ENCODE measurements at regions not wholly inside any gene's neighbourhood (a gene's known extent, or its start where the extent isn't known, plus 50 kb on each side); places are given as distances from the start of the nearest gene placed in this dataset.

DNA sequence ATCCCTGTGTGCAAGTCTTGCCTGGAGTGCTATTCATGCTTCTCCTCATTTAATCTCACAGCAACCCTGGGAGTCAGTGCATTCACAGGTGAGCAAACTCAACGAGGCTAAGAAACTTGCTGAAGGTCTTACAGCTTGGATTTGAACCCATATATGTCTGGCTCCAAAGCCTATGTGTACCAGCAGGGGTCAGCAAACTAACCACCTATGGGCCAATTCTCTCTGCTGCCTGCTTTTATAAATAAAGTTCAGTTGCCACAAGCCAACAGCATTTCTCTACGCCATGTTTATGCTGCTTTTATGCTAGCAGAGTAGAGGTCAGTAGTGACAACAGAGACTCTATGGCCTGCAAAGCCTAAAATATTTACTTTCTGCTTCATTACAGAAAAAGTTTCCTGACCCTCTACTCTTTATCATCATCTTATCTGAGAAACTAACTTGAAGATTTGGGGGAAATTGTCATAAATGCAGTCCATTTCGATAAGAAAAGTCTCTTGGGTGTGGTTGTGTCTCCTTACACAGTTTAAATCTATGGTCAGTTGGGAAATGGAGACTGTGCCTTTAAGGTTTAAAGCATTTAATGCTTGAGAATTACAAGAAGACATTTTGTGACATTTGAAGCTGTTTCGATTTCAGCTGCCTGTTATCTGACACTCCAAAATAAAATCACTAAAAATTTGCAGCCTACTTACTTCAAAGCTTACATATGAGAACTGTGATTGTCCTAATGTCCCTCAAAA is 137.7 kb downstream of the PRELID2 start:
- DNase-seq (ENCODE audit: low read depth, low spot score), result peak; percentile 1

DNA sequence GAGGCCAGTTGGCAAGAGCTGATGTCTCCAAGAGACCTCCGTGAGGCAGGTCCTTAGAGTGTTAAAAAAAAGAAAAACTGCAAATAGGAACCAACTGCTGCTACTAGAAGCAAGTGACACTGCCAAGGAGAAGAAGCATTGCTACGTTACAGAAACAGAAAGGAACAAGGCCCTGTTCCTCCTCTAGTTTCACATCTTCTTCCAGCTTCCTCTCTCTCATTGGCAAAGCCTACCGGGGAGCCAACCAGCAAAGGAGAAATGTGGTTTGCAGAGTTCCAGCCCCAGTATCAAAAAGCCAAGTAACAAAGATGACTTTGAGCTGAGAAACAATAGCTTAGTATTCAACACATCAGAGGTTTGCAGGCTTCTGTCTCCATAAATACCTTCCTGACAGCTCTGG is 145.9 kb downstream of the PRELID2 start:
- no peak for DNase-seq (ENCODE audit: low read depth, low spot score)
- Histone ChIP-seq H3K27me3 (ENCODE audit: control insufficient read depth, insufficient read depth, low read length) (no peaks in the 10 kb centered on the region), H3K4me3 (ENCODE audit: low read depth, low read length) (no peak overlapping the region), H3K27ac (ENCODE audit: low read depth, low read length) (no peak overlapping the region), H3K9me3 (ENCODE audit: control insufficient read depth, insufficient read depth, low read length) (no peaks in the 10 kb centered on the region)
- no peak for TF ChIP-seq CTCF (IDR thresholded peaks at IDR 0.05; ENCODE audit: low read depth, low read length)
- ChIA-PET CTCF (interaction anchor here (1.2 to 1.9 kb wide), 2 partner anchors 8 to 136 kb away, joined by 5 to 8 read pairs; no protein-coding TSS in a partner anchor), POLR2A (no interaction called here)

More for the DNA sequence above, 137.7 kb downstream of the PRELID2 start:
- TF ChIP-seq CTCF (IDR thresholded peaks at IDR 0.05; ENCODE audit: low read depth, low read length), result peak; percentile 61
- Histone ChIP-seq H3K27ac (ENCODE audit: low read depth, low read length) (no peak overlapping the region), H3K4me3 (ENCODE audit: low read depth, low read length) (no peak overlapping the region), H3K9me3 (ENCODE audit: control insufficient read depth, insufficient read depth, low read length) (no peaks in the 10 kb centered on the region), H3K27me3 (ENCODE audit: control insufficient read depth, insufficient read depth, low read length) (no peaks in the 10 kb centered on the region)
- CTCF ChIA-PET, result interaction anchor here (0.5 to 2.0 kb wide), 18 partner anchors 8 to 433 kb away, joined by 3 to 11 read pairs (median 5); no protein-coding TSS in a partner anchor
- POLR2A ChIA-PET, result no interaction called here

DNA sequence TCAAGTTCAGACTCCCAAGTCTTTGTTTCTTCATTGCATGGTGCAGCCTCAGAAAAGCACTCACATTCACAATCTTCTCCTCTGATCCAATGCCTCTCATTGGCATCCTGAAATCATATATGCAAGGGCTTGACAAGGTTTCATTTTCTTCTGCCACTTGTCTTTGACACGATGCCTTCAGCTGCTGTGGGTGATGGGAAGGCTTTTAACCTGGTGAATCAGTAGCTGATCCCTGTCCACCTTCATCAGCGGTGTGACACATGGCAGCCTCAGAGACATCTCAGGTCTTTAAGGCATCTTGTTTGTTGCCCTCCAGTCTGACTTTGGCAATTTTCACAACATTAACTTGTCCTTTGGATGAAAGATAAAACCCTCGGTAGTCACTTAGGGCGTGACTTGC is 147.2 kb downstream of the PRELID2 start:
- Histone ChIP-seq H3K27ac (ENCODE audit: low read depth, low read length) (no peak overlapping the region), H3K9me3 (ENCODE audit: control insufficient read depth, insufficient read depth, low read length) (no peaks in the 10 kb centered on the region), H3K27me3 (ENCODE audit: control insufficient read depth, insufficient read depth, low read length) (no peaks in the 10 kb centered on the region), H3K4me3 (ENCODE audit: low read depth, low read length) (no peak overlapping the region)
- POLR2A ChIA-PET, result no interaction called here
- DNase-seq (ENCODE audit: low read depth, low spot score), result no peak
- CTCF ChIA-PET, result no interaction called here
- TF ChIP-seq CTCF (IDR thresholded peaks at IDR 0.05; ENCODE audit: low read depth, low read length), result no peak

GRCh38 chr5:145685417-145685816 is 149.7 kb downstream of the PRELID2 start:
- POLR2A ChIA-PET, result no interaction called here
- Histone ChIP-seq H3K27ac (ENCODE audit: low read depth, low read length) (no peak overlapping the region), H3K4me3 (ENCODE audit: low read depth, low read length) (no peak overlapping the region), H3K9me3 (ENCODE audit: control insufficient read depth, insufficient read depth, low read length) (no peaks in the 10 kb centered on the region), H3K27me3 (ENCODE audit: control insufficient read depth, insufficient read depth, low read length) (no peaks in the 10 kb centered on the region)
- DNase-seq (ENCODE audit: low read depth, low spot score), result no peak
- CTCF ChIA-PET, result interaction anchor here (0.6 to 2.1 kb wide), 3 partner anchors 10 to 33 kb away, joined by 4 to 7 read pairs (median 5); no protein-coding TSS in a partner anchor
- no peak for TF ChIP-seq CTCF (IDR thresholded peaks at IDR 0.05; ENCODE audit: low read depth, low read length)

GRCh38 chr5:145683431-145683830 is 151.7 kb downstream of the PRELID2 start:
- Histone ChIP-seq H3K27ac (ENCODE audit: low read depth, low read length) (no peak overlapping the region), H3K27me3 (ENCODE audit: control insufficient read depth, insufficient read depth, low read length) (no peaks in the 10 kb centered on the region), H3K4me3 (ENCODE audit: low read depth, low read length) (no peak overlapping the region), H3K9me3 (ENCODE audit: control insufficient read depth, insufficient read depth, low read length) (no peaks in the 10 kb centered on the region)
- CTCF ChIA-PET, result interaction anchor here (0.5 to 2.6 kb wide), 10 partner anchors 8 to 1479 kb away, joined by 3 to 18 read pairs (median 4); no protein-coding TSS in a partner anchor
- no peak for TF ChIP-seq CTCF (IDR thresholded peaks at IDR 0.05; ENCODE audit: low read depth, low read length)
- DNase-seq (ENCODE audit: low read depth, low spot score), result no peak
- POLR2A ChIA-PET, result no interaction called here

Measured in AG04450 (cell line).